NCI-H1092 treated with DMSO at 0.1 percent for 48 hours (cell line): ENCODE measurements at regions not wholly inside any gene's neighbourhood (a gene's known extent, or its start where the extent isn't known, plus 50 kb on each side); places are given as distances from the start of the nearest gene placed in this dataset.

Experiments
- DNase-seq: peaks from one replicate; lab custom pipeline; 2025; lab: John Stamatoyannopoulos, UW

- DNase-seq = no peak
Measured at GRCh38 chr20:11581271-11581670, 336.4 kb upstream of the BTBD3 start.

DNA sequence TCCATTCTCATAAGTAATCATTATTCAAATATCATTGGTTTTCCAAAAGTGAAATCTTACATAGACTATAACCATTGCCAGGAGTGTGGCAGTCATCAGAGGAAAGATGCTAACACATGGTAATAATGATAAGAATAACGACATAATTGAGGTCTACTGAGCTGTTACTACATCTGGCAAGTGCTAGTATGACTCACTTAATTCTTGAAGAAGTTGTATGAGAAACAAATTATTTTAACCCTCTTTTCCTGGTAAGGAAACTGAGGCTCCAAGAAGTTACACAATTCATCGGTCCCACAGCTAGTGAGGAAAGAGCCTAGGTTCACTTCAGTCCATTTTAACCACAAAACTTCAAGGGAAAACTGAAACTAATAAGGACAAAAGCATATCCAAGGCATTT is 335.6 kb upstream of the BTBD3 start:
- no peak for DNase-seq

- DNase-seq = peak; percentile 44
Measured at GRCh38 chr20:11585752-11586352, 331.8 kb upstream of the BTBD3 start.

- no peak for DNase-seq
Measured at GRCh38 chr20:11588875-11589274, 328.8 kb upstream of the BTBD3 start.

DNA sequence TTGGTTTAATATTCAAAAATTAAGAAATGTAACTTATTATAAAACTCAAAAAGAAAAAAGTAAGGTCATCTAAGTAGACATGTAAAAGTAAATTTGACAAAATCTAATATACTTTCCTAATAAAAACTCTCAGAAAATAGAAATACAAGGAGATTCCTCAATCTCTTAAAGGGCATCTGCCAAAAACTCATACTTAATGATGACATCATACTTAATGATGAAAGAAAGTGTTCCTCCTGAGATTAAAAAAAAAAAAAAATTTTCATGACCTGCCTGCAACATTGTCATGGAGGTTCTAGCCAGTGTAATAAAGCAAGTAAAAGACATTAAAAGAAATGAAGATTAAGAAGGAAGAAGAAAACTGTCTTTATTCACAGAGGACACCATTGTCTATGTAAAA is 325.7 kb upstream of the BTBD3 start:
- no peak for DNase-seq

DNA sequence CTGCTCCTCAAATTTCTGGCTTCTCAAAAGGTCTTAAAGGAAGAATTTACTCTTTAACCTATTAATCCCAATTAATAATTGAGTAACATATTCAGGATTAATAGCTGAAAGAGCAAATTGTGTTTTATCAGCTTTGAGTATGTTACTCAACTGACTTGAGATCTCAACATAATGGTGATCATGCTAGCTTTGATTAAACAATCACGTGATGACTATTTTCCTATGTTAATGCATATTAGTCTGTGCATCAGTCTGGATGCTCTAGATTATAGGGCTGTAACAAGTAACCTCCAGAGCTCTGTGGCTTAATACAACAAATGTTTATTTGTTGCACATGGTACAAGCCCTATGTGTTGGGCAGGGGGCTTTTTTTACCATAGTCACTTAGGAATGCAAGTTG is 313.4 kb upstream of the BTBD3 start:
- DNase-seq = no peak

DNA sequence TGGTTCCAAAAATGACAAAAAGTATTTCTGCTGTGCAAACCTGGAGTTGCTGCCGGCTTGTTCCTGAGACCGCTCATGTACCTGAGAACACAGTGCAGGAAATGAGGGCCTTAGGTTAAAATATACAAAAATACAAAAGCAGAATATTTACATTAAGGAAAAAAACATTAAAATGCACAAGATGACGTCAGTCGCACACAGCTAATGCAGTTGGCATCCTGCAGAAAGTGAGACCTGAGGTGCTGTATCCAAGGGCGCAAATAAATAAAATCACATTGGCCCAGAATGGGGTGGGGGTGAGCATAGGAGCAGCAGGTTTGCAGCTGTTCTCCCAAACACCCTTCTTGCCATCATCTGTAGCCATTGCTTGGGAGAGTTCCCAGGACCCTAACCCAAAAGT is 310.6 kb upstream of the BTBD3 start:
- DNase-seq = no peak

GRCh38 chr20:11608736-11609135 is 309.0 kb upstream of the BTBD3 start:
- no peak for DNase-seq

- no peak for DNase-seq
Measured at GRCh38 chr20:11624704-11625103, 293.0 kb upstream of the BTBD3 start.

DNA sequence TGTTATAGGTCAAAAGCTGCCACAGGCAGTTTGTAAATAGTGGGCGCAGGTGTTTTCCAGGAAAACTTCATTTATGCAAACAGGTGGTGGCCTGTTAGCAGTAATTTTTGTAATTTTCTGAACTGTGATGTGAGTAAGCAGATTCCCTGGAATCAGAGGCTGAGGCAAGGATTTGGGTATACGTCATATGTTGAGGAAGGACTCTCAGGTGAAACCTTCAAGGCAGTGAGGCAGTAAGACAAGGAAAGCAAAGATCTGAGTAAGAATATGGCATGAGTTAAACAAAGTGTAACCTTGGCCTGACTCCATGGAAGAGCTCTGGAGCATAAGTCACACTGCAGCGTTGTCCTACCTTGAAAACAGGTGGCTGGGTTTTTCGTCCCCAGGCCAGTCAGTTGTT is 291.1 kb upstream of the BTBD3 start:
- no peak for DNase-seq

DNA sequence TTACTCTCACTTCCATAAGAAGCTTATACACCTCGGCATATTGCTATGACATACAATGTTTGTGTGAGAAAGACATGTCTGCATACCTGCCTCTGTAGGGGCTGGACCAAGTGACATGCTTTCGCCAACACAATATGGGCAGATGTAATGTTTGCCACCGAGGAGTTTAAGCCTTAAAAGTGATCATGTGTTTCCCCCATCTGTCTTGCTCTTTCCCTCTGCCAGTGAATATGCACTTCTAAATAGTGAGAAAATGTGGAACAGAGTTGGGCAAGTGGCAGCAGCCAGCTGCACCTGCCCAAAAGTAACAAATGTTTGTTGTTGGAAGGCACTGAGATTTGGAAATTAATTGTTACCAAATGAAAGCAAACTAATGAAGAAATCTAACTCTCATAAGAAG is 274.8 kb upstream of the BTBD3 start:
- no peak for DNase-seq

DNA sequence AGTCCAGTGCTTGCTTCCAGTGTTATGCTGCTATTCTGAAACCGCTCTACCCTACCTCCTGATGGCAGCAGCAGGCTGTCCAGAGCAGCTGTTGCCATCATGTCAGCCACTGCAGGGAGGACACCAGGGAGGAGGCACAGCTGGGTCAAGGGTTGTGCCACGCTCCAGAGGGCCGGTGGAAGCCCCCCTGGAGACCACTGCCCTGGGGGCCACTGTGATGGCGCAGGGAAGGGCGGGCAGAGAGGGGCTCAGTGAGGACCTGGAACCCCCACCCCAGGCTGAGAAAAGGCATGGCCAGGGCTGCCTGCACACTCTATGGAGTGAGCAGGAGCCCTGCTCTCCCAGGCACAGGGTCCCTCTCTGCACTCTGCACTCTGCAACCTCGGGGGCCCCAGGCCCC is 271.3 kb upstream of the BTBD3 start:
- DNase-seq = no peak

GRCh38 chr20:11650566-11650965 is 267.1 kb upstream of the BTBD3 start:
- no peak for DNase-seq

DNA sequence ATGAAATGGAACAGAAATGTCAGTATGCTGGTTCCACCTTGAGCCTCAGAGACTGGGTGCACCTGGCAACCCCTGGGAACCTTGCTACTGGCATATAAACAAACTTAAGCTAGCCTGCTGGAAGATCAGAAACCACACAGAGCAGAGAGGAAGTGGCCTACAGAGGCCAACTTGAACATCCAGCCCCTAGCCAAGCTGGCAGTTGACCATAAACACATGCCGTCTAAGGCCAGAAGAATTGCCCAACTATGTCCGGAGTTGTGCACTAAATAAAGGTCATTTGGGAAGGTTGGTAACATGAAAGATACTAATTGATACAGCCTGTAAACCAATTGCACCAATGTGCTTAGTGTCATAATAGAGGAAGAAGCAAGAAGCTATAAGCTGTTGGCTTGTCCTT is 266.6 kb upstream of the BTBD3 start:
- no peak for DNase-seq

GRCh38 chr20:11651647-11652046 is 266.0 kb upstream of the BTBD3 start:
- DNase-seq = no peak

DNA sequence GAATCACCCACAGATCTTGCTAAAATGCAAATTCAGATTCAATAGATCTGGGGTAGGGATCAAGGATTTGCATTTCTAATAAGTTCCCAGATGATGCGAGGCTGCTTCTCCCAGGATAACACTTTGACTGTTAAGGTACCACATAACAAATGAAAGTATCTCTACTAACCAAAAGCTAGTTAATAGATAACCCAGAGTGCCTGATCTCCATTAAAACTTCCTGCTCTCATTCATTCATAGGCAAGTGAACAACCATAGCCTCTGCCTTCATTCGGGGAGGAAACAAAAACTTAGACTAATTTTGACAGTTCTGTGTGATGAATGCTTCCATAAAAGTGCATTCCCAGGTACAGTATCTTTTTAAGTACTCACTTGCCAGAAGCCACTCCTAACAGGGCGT is 265.6 kb upstream of the BTBD3 start:
- no peak for DNase-seq

GRCh38 chr20:11654766-11655165 is 262.9 kb upstream of the BTBD3 start:
- no peak for DNase-seq

- DNase-seq = no peak
Measured at GRCh38 chr20:11660673-11661072, 257.0 kb upstream of the BTBD3 start.

DNA sequence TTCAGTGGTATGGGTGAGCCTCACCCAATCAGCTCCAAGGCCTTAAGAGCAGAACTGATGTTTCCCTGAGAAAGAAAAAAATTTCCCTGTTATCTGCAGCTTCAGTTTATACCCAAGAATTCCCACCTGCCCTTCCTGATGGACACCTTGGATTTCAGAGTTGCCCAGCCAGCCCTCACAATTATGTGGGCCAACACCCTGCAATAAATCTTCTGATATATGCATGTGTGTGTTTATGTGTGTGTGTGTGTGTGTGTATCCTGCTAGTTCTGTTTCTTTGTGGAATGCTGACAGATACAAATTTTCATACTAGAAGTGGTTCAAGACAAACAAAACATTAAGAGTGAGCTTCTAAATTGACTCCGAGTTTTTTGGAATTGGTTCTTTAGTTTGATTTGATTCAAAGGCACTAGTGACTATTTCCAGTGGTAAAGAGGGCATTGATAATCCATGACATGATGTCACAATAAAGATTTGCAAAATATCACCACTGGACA is 246.6 kb upstream of the BTBD3 start:
- no peak for DNase-seq

DNA sequence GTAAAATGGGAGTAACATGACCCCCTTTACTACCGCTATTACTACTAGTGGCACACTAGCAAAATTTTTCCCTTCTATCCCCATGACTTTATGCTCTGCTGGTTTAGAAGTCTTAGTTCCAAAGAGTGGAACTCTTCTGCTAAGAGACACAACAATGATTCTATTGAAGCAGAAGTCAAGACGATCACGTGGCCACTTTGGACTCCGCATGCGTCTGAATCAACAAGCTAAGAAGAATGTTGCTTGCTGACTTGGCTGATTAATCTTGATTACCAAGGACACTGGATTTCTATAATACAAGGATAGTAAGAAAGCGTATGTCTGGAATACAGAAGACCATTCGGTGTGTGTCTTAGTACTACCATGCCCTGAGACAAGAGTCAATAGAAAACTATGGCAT is 244.7 kb upstream of the BTBD3 start:
- DNase-seq = no peak

DNA sequence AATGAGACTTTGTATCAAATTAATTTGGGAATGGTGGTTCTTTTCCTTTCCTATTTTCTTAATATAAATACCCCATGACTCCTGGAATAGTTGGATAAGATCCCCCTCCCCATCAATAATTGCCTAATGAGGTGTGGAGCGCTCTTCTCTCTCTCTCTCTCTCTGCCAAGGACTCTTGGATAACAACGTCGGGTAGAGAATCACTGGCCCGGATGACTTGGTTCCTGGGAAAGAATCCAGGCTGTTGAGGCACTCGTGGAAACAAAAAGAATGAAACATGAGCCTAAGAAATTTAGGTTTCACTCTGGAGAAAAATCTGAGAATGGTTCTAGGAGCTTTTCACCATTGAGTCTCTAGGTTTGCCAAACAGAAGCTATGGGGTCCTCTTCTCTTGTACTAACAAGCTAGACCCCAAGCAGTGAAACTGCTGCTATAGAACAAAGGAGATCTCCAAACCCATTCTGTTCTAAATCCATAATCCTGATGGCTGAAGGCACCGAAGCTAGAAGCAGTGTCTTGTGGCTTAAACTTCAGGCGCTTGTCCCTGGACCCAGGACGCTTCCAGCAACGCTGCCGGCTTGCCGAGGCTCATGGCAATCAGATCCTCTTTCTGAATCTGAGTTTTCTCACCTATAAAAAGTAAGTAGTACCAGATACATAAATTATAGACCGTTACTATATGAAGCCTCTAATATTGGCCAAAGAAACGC is 241.6 kb upstream of the BTBD3 start:
- no peak for DNase-seq

DNA sequence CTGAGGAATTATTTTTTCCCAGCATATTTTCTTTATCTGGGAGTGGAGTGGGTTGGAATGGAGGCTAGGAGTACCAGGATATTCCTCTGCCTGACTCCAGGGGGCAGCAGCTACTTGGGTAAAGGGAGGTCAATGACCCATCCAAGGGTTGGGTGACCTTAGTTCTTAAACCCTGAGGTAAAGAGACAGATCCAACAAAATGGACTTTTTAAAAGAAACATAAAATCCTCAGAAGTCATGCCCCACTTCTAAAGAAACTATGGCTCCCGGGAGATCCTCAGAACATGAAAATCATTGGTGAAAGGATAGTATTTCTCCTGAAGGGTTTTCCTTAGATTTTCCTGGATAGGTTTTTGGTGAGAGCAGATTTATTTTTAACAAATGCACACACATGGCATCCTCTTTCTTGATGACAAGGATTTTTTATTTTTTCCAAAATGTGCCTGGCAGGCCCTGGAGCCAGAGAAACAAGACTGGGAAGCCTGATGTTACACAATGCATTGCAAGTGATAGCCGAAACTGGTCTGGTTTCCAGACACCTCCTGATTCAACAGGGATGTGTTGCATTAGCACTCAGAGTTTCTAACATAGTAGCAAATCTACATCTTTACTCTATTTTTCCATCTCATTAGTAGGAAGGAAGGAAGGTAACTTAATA is 240.9 kb upstream of the BTBD3 start:
- DNase-seq = peak; percentile 64

GRCh38 chr20:11677428-11677827 is 240.3 kb upstream of the BTBD3 start:
- no peak for DNase-seq
